GM12878 (cell line): ENCODE measurements at regions not wholly inside any gene's neighbourhood (a gene's known extent, or its start where the extent isn't known, plus 50 kb on each side); places are given as distances from the start of the nearest gene placed in this dataset.

Experiments used
- ATAC-seq: fragments of 200-7000 bp; cut with Tn5 transposase; 3 replicates; pipeline ENCODE4 v1.9.1; 2020; ENCODE audit warnings: mild to moderate bottlenecking, moderate library complexity
- BruUV-seq: library from RNA; stranded (reverse); fragments of 400-500 nt; replicated peaks from 2 replicates; lab custom pipeline; 2021; lab: Mats Ljungman, UMichigan
- CTCF ChIA-PET: fragments of 300-600 bp; sonication (Branson Sonifier 250); formaldehyde crosslinking; extraction: SDS; loops from one replicate; lab custom pipeline; 2021; ENCODE audit warnings: inconsistent platforms; lab: Yijun Ruan, JAX
- POLR2A ChIA-PET: fragments of 350-600 bp; formaldehyde crosslinking; extraction: SDS; loops from one replicate; lab custom pipeline; 2021; ENCODE audit warnings: inconsistent platforms; lab: Charles Lee
- RAD21 ChIA-PET: fragments of 300-600 bp; sonication (Branson Sonifier 250); formaldehyde crosslinking; loops from one replicate; lab custom pipeline; 2023; ENCODE audit warnings: antibody characterized with exemption; ENCODE audit not compliant: unreplicated experiment; lab: Charles Lee
- SMC1A ChIA-PET: fragments of 300-600 bp; sonication (Branson Sonifier 250); formaldehyde crosslinking; loops from one replicate; lab custom pipeline; 2023; ENCODE audit not compliant: unreplicated experiment, uncharacterized antibody; lab: Charles Lee
- DNase-seq: peaks from one replicate; pipeline ENCODE4 v3.0.0-alpha.2; 2011; ENCODE audit warnings: low read depth, low spot score
- FAIRE-seq: peaks from 3 replicates; lab custom pipeline; 2011; peaks lifted over from hg19 to GRCh38; lab: Jason Lieb, UNC
- H2AFZ ChIP-seq: 2 replicates; pipeline ENCODE4 v1.6.0; 2011; ENCODE audit warnings: low read depth, low read length, control low read depth; ENCODE audit not compliant: control insufficient read depth
- H3K27ac ChIP-seq: 2 replicates; pipeline ENCODE4 v1.5.1; 2011; ENCODE audit warnings: control low read depth; ENCODE audit not compliant: control insufficient read depth, insufficient read depth
- H3K27me3 ChIP-seq, 2 experiments: replicated peaks in 1 of 2; 2 replicates each; pipeline versions ENCODE4 v1.6.0 to v1.6.1; 2011; ENCODE audit warnings: low read length in 1 of 2; ENCODE audit not compliant: control insufficient read depth in 2 of 2, insufficient read depth in 2 of 2
- H3K36me3 ChIP-seq, 2 experiments: 2 replicates each; pipeline ENCODE4 v1.5.1; 2011; ENCODE audit warnings: low read length in 1 of 2; ENCODE audit not compliant: control insufficient read depth in 2 of 2, insufficient read depth in 2 of 2
- H3K4me1 ChIP-seq: 2 replicates; pipeline ENCODE4 v1.6.1; 2011; ENCODE audit warnings: mild to moderate bottlenecking, low read length, moderate library complexity, mixed read lengths; ENCODE audit not compliant: control insufficient read depth, insufficient read depth
- H3K4me2 ChIP-seq: 2 replicates; pipeline ENCODE4 v1.6.0; 2011; ENCODE audit warnings: control low read depth; ENCODE audit not compliant: control insufficient read depth, insufficient read depth
- H3K4me3 ChIP-seq: fragments of 200-600 bp; sonication (generic); 2 replicates; pipeline ENCODE4 v1.5.1; 2016
- H3K79me2 ChIP-seq: 2 replicates; pipeline ENCODE4 v1.6.0; 2011; ENCODE audit warnings: low read length; ENCODE audit not compliant: control insufficient read depth, insufficient read depth
- H3K9ac ChIP-seq: 2 replicates; pipeline ENCODE4 v1.8.0; 2011; ENCODE audit warnings: low read length, control low read depth, mixed read lengths; ENCODE audit not compliant: control insufficient read depth, insufficient read depth
- H3K9me3 ChIP-seq: replicated peaks from 3 replicates; pipeline ENCODE4 v1.5.1; 2011; ENCODE audit warnings: mild to moderate bottlenecking, low read length; ENCODE audit not compliant: control insufficient read depth, insufficient read depth
- H4K20me1 ChIP-seq: 2 replicates; pipeline ENCODE4 v1.6.0; 2011; ENCODE audit not compliant: control insufficient read depth, insufficient read depth
- GABPA ChIP-seq: IDR thresholded peaks from 2 replicates; pipeline ENCODE4 v1.6.1; 2014; ENCODE audit warnings: antibody characterized with exemption, low read depth, mild to moderate bottlenecking, inconsistent platforms
- HDAC2 ChIP-seq: fragments of 200-600 bp; sonication (generic); IDR thresholded peaks from 2 replicates; pipeline ENCODE4 v1.6.1; 2017
- MTA3 ChIP-seq: IDR thresholded peaks from 2 replicates; pipeline ENCODE4 v1.6.1; 2012; ENCODE audit warnings: low read length, inconsistent platforms, borderline replicate concordance
- POLR2A ChIP-seq: IDR thresholded peaks from 2 replicates; pipeline ENCODE4 v1.6.1; 2011; ENCODE audit warnings: low read depth, mild to moderate bottlenecking, low read length
- POLR2AphosphoS2 ChIP-seq: IDR thresholded peaks from 2 replicates; pipeline ENCODE4 v1.6.1; 2011; ENCODE audit warnings: low read depth, mild to moderate bottlenecking, low read length, improper control_type of control experiment, moderate library complexity
- RELA ChIP-seq: fragments of 450-650 bp; IDR thresholded peaks from 2 replicates; pipeline ENCODE4 v1.8.0; 2014; ENCODE audit warnings: borderline replicate concordance; ENCODE audit not compliant: partially characterized antibody
- SMARCA5 ChIP-seq: fragments of 450-650 bp; IDR thresholded peaks from 2 replicates; pipeline ENCODE4 v1.6.1; 2017; ENCODE audit warnings: mild to moderate bottlenecking
- in situ Hi-C: fragments of 300-500 bp; cut with MboI; formaldehyde crosslinking; loops from 9 replicates; pipeline ENCODE4 v1.14.3; 2018; ENCODE audit warnings: mixed read lengths
- intact Hi-C: fragments of 100-400 bp; cut with micrococcal nuclease; formaldehyde crosslinking; loops from one replicate; pipeline ENCODE4 v1.14.2; 2022; ENCODE audit not compliant: unreplicated experiment
- TF ChIP-seq, protein P1 (sequence below): fragments of 450-650 bp; IDR thresholded peaks from 2 replicates; pipeline ENCODE4 v1.6.1; 2016; ENCODE audit warnings: mild to moderate bottlenecking, moderate library complexity, borderline replicate concordance
- TF ChIP-seq, protein P2 (sequence below): fragments of 450-650 bp; IDR thresholded peaks from 2 replicates; pipeline ENCODE4 v1.6.1; 2014; ENCODE audit warnings: mild to moderate bottlenecking
- TF ChIP-seq, protein P3 (sequence below): fragments of 450-650 bp; IDR thresholded peaks from 2 replicates; pipeline ENCODE4 v1.6.1; 2018; ENCODE audit warnings: mild to moderate bottlenecking, low read depth, moderate library complexity; ENCODE audit not compliant: partially characterized antibody
- TF ChIP-seq, protein P4 (sequence below): IDR thresholded peaks from 2 replicates; pipeline ENCODE4 v1.6.1; 2011; ENCODE audit warnings: borderline replicate concordance, low read depth, mild to moderate bottlenecking, moderate library complexity, low read length; ENCODE audit not compliant: insufficient read depth, poor library complexity, severe bottlenecking

DNA sequence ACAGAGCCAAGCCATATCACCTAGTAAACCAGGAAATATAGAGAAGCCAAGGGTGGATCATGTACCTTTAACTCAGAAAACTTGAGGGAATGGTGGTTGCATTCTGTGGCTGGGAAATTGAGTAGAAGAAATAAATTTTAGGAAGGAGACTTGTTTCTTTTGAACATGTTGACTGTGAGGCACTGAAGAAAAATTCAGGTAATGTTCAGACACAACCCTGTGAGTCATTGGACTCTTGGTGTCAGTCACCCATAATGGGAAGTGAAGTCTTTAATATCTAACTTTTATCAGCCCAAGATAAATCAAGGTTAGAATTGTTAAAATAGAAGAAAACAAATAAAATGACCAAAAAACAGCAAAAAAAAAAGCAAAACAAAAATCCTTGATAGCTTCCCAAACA, 98.8 kb upstream of the GRIK2 start:
- Histone ChIP-seq H2AFZ (no peak overlapping the region), H3K4me1 (no peaks in the 10 kb centered on the region), H3K79me2 (no peaks in the 10 kb centered on the region), H3K4me2 (no peak overlapping the region), H3K9me3 (no peaks in the 10 kb centered on the region), H3K36me3 (no peaks in the 10 kb centered on the region), H3K9ac (no peak overlapping the region), H4K20me1 (no peaks in the 10 kb centered on the region), H3K27ac (no peak overlapping the region), H3K27me3 (no peaks in the 10 kb centered on the region), H3K4me3 (no peak overlapping the region)
- SMC1A ChIA-PET = interaction anchor here (0.6 kb wide), 1 partner anchor 89 kb away, joined by 3 read pairs; no protein-coding TSS in a partner anchor
- DNase-seq (no peak), FAIRE-seq (no peak), ATAC-seq (no peak)
- CTCF ChIA-PET = no interaction called here
- intact Hi-C loops = no loop called here
- POLR2A ChIA-PET = no interaction called here
- BruUV-seq = no TSS peak
- RAD21 ChIA-PET = no interaction called here
- in situ Hi-C loops = no loop called here
- no peak for TF ChIP-seq SMARCA5
- TF ChIP-seq, protein P1, sequence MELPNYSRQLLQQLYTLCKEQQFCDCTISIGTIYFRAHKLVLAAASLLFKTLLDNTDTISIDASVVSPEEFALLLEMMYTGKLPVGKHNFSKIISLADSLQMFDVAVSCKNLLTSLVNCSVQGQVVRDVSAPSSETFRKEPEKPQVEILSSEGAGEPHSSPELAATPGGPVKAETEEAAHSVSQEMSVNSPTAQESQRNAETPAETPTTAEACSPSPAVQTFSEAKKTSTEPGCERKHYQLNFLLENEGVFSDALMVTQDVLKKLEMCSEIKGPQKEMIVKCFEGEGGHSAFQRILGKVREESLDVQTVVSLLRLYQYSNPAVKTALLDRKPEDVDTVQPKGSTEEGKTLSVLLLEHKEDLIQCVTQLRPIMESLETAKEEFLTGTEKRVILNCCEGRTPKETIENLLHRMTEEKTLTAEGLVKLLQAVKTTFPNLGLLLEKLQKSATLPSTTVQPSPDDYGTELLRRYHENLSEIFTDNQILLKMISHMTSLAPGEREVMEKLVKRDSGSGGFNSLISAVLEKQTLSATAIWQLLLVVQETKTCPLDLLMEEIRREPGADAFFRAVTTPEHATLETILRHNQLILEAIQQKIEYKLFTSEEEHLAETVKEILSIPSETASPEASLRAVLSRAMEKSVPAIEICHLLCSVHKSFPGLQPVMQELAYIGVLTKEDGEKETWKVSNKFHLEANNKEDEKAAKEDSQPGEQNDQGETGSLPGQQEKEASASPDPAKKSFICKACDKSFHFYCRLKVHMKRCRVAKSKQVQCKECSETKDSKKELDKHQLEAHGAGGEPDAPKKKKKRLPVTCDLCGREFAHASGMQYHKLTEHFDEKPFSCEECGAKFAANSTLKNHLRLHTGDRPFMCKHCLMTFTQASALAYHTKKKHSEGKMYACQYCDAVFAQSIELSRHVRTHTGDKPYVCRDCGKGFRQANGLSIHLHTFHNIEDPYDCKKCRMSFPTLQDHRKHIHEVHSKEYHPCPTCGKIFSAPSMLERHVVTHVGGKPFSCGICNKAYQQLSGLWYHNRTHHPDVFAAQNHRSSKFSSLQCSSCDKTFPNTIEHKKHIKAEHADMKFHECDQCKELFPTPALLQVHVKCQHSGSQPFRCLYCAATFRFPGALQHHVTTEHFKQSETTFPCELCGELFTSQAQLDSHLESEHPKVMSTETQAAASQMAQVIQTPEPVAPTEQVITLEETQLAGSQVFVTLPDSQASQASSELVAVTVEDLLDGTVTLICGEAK = no peak
- TF ChIP-seq MTA3 = no peak
- no peak for TF ChIP-seq GABPA
- TF ChIP-seq HDAC2 = no peak
- TF ChIP-seq, protein P2, sequence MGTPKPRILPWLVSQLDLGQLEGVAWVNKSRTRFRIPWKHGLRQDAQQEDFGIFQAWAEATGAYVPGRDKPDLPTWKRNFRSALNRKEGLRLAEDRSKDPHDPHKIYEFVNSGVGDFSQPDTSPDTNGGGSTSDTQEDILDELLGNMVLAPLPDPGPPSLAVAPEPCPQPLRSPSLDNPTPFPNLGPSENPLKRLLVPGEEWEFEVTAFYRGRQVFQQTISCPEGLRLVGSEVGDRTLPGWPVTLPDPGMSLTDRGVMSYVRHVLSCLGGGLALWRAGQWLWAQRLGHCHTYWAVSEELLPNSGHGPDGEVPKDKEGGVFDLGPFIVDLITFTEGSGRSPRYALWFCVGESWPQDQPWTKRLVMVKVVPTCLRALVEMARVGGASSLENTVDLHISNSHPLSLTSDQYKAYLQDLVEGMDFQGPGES = no peak
- TF ChIP-seq, protein P3, sequence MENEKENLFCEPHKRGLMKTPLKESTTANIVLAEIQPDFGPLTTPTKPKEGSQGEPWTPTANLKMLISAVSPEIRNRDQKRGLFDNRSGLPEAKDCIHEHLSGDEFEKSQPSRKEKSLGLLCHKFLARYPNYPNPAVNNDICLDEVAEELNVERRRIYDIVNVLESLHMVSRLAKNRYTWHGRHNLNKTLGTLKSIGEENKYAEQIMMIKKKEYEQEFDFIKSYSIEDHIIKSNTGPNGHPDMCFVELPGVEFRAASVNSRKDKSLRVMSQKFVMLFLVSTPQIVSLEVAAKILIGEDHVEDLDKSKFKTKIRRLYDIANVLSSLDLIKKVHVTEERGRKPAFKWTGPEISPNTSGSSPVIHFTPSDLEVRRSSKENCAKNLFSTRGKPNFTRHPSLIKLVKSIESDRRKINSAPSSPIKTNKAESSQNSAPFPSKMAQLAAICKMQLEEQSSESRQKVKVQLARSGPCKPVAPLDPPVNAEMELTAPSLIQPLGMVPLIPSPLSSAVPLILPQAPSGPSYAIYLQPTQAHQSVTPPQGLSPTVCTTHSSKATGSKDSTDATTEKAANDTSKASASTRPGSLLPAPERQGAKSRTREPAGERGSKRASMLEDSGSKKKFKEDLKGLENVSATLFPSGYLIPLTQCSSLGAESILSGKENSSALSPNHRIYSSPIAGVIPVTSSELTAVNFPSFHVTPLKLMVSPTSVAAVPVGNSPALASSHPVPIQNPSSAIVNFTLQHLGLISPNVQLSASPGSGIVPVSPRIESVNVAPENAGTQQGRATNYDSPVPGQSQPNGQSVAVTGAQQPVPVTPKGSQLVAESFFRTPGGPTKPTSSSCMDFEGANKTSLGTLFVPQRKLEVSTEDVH = no peak
- TF ChIP-seq POLR2AphosphoS2 = no peak
- TF ChIP-seq POLR2A = no peak
- TF ChIP-seq, protein P4, sequence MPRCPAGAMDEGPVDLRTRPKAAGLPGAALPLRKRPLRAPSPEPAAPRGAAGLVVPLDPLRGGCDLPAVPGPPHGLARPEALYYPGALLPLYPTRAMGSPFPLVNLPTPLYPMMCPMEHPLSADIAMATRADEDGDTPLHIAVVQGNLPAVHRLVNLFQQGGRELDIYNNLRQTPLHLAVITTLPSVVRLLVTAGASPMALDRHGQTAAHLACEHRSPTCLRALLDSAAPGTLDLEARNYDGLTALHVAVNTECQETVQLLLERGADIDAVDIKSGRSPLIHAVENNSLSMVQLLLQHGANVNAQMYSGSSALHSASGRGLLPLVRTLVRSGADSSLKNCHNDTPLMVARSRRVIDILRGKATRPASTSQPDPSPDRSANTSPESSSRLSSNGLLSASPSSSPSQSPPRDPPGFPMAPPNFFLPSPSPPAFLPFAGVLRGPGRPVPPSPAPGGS = no peak
- TF ChIP-seq RELA = no peak
